Neuronal stem cell (in vitro differentiated cells): ENCODE measurements at regions not wholly inside any gene's neighbourhood (a gene's known extent, or its start where the extent isn't known, plus 50 kb on each side); places are given as distances from the start of the nearest gene placed in this dataset.
"Not testable (repeated sequence)": the region's sequence is repeated elsewhere in the genome, so short reads cannot be mapped to it uniquely, and the experiment has no call there.

Experiments used
- DNase-seq: peaks from one replicate; pipeline ENCODE4 v3.0.0-alpha.2; 2013; ENCODE audit warnings: low spot score
- H2AFZ ChIP-seq: one replicate; pipeline ENCODE4 v1.6.1; 2013; ENCODE audit warnings: mild to moderate bottlenecking, low read length, inconsistent platforms
- H2AK5ac ChIP-seq: 2 replicates; pipeline ENCODE4 v1.6.1; 2013; ENCODE audit warnings: low read depth, mild to moderate bottlenecking, inconsistent platforms, low read length, moderate library complexity, mixed read lengths
- H2BK120ac ChIP-seq: 2 replicates; pipeline ENCODE4 v1.6.1; 2013; ENCODE audit warnings: low read depth, mild to moderate bottlenecking, inconsistent platforms, low read length, moderate library complexity, mixed read lengths
- H2BK12ac ChIP-seq: one replicate; pipeline ENCODE4 v1.6.1; 2013; ENCODE audit warnings: low read length, inconsistent platforms
- H2BK15ac ChIP-seq: 2 replicates; pipeline ENCODE4 v1.6.1; 2013; ENCODE audit warnings: mild to moderate bottlenecking, low read length, inconsistent platforms, mixed read lengths
- H2BK5ac ChIP-seq: one replicate; pipeline ENCODE4 v1.6.1; 2013; ENCODE audit warnings: inconsistent platforms, mild to moderate bottlenecking, low read length, moderate library complexity
- H3K14ac ChIP-seq: one replicate; pipeline ENCODE4 v1.6.1; 2013; ENCODE audit warnings: low read length, inconsistent platforms
- H3K18ac ChIP-seq: 2 replicates; pipeline ENCODE4 v1.6.1; 2013; ENCODE audit warnings: low read length, inconsistent platforms
- H3K23ac ChIP-seq: 2 replicates; pipeline ENCODE4 v1.6.1; 2013; ENCODE audit warnings: low read depth, mild to moderate bottlenecking, mixed read lengths, low read length, inconsistent platforms; ENCODE audit not compliant: poor library complexity
- H3K27ac ChIP-seq: replicated peaks from 3 replicates; pipeline ENCODE4 v1.5.1; 2013; ENCODE audit warnings: low read length, inconsistent platforms
- H3K27me3 ChIP-seq, 3 experiments: 2 replicates each; pipeline ENCODE4 v1.6.1; 2013; ENCODE audit warnings: low read length in 3 of 3, mild to moderate bottlenecking in 2 of 3, inconsistent platforms in 1 of 3, low read depth in 1 of 3, mixed read lengths in 1 of 3, moderate library complexity in 1 of 3; ENCODE audit not compliant: control insufficient read depth in 3 of 3, insufficient read depth in 3 of 3
- H3K36me3 ChIP-seq, 2 donors: replicated peaks in 1 of 2; 2 replicates each; pipeline ENCODE4 v1.6.1; 2013; ENCODE audit warnings: low read length in 2 of 2; ENCODE audit not compliant: control insufficient read depth in 2 of 2, insufficient read depth in 2 of 2
- H3K4ac ChIP-seq: 2 replicates; pipeline ENCODE4 v1.6.1; 2013; ENCODE audit warnings: inconsistent platforms, mild to moderate bottlenecking, low read length, moderate library complexity
- H3K4me1 ChIP-seq, 2 donors: 1 replicate in 1 of 2; 2 replicates in 1 of 2; pipeline ENCODE4 v1.6.1; 2013; ENCODE audit warnings: low read length in 2 of 2, low read depth in 1 of 2; ENCODE audit not compliant: control insufficient read depth in 2 of 2, insufficient read depth in 1 of 2
- H3K4me2 ChIP-seq: one replicate; pipeline ENCODE4 v1.6.1; 2013; ENCODE audit warnings: mild to moderate bottlenecking, low read length, inconsistent platforms; ENCODE audit not compliant: insufficient read depth, poor library complexity, severe bottlenecking
- H3K4me3 ChIP-seq, 2 donors: 2 replicates each; pipeline ENCODE4 v1.5.1; 2013; ENCODE audit warnings: low read length in 2 of 2, mild to moderate bottlenecking in 2 of 2, inconsistent platforms in 1 of 2, moderate library complexity in 1 of 2
- H3K79me1 ChIP-seq: one replicate; pipeline ENCODE4 v1.6.1; 2013; ENCODE audit warnings: low read depth, mild to moderate bottlenecking, inconsistent platforms, low read length, moderate library complexity
- H3K9ac ChIP-seq: one replicate; pipeline ENCODE4 v1.6.1; 2013; ENCODE audit warnings: mild to moderate bottlenecking, low read depth, low read length, inconsistent platforms; ENCODE audit not compliant: poor library complexity
- H3K9me3 ChIP-seq, 2 donors: replicated peaks in 1 of 2; 2 replicates each; pipeline versions ENCODE3 to v1.6.1; 2013; ENCODE audit warnings: low read length in 2 of 2, mild to moderate bottlenecking in 2 of 2, inconsistent platforms in 1 of 2, low read depth in 1 of 2, mixed read lengths in 1 of 2, moderate library complexity in 1 of 2; ENCODE audit not compliant: control insufficient read depth in 2 of 2, insufficient read depth in 1 of 2
- H4K8ac ChIP-seq: one replicate; pipeline ENCODE4 v1.6.1; 2013; ENCODE audit warnings: low read depth, mild to moderate bottlenecking, inconsistent platforms, low read length, moderate library complexity
- H4K91ac ChIP-seq: one replicate; pipeline ENCODE4 v1.6.1; 2013; ENCODE audit warnings: low read length, low read depth, mild to moderate bottlenecking, inconsistent platforms; ENCODE audit not compliant: poor library complexity
- WGBS, 2 donors: extraction: QIAGEN DNeasy Blood & Tissue Kit; methylation state at CpG; one replicate each; pipeline ENCODE4 v1.1.7; 2013; ENCODE audit warnings: missing lambda C conversion rate in 2 of 2, mixed read lengths in 1 of 2; ENCODE audit not compliant: insufficient read length in 2 of 2, insufficient replicate concordance in 1 of 2; ENCODE audit errors: extremely low coverage in 2 of 2; 5-methylcytosine and 5-hydroxymethylcytosine counted together

- Histone ChIP-seq H2BK5ac (no peak overlapping the region), H3K14ac (no peak overlapping the region), H3K23ac (no peak overlapping the region), H3K4ac (no peak overlapping the region), H3K36me3 (no peaks in the 10 kb centered on the region), H3K9me3 (peaks cover 0 to 1% of the 10 kb centered on the region in 2 donors), H3K18ac (no peak overlapping the region), H3K27me3 (no peaks in the 10 kb centered on the region), H3K79me1 (no peaks in the 10 kb centered on the region), H3K4me2 (no peak overlapping the region), H2AK5ac (no peak overlapping the region), H3K4me3 (no peak overlapping the region), H3K9ac (no peak overlapping the region), H3K4me1 (no peaks in the 10 kb centered on the region), H3K27ac (no peak overlapping the region), H2AFZ (no peak overlapping the region), H2BK15ac (no peak overlapping the region), H2BK12ac (no peak overlapping the region), H4K8ac (no peak overlapping the region), H2BK120ac (no peak overlapping the region), H4K91ac (no peak overlapping the region)
- no CpG with 5 or more reads among the region's 2 CpGs for WGBS, 2 donors
- no peak for DNase-seq
Measured at GRCh38 chr13:86608701-86609100, 809.5 kb upstream of the SLITRK6 start.

GRCh38 chr13:86633346-86633745 is 834.1 kb upstream of the SLITRK6 start:
- Histone ChIP-seq H3K4ac (no peak overlapping the region), H3K14ac (no peak overlapping the region), H3K4me1 (no peaks in the 10 kb centered on the region), H2BK120ac (no peak overlapping the region), H3K79me1 (no peaks in the 10 kb centered on the region), H3K36me3 (no peaks in the 10 kb centered on the region), H3K4me3 (no peak overlapping the region), H3K27me3 (no peaks in the 10 kb centered on the region), H3K23ac (no peak overlapping the region), H2AFZ (no peak overlapping the region), H3K18ac (no peak overlapping the region), H2AK5ac (no peak overlapping the region), H2BK15ac (no peak overlapping the region), H4K91ac (no peak overlapping the region), H4K8ac (no peak overlapping the region), H3K9me3 (no peaks in the 10 kb centered on the region), H2BK5ac (no peak overlapping the region), H3K9ac (no peak overlapping the region), H3K27ac (no peak overlapping the region), H2BK12ac (no peak overlapping the region), H3K4me2 (no peak overlapping the region)
- WGBS, 2 donors: no CpG with 5 or more reads among the region's 3 CpGs
- no peak for DNase-seq

- H3K23ac ChIP-seq, H3K27ac ChIP-seq, H3K79me1 ChIP-seq, H3K18ac ChIP-seq, H3K9ac ChIP-seq, H3K14ac ChIP-seq, H4K91ac ChIP-seq, H3K4me3 ChIP-seq, H3K4me2 ChIP-seq, H4K8ac ChIP-seq, DNase-seq, H2BK120ac ChIP-seq, H3K36me3 ChIP-seq, H2BK12ac ChIP-seq, H3K4ac ChIP-seq, H2BK5ac ChIP-seq, H3K9me3 ChIP-seq, H3K4me1 ChIP-seq, H2BK15ac ChIP-seq, H3K27me3 ChIP-seq, H2AK5ac ChIP-seq: not testable (repeated sequence)
- WGBS, 2 donors: no CpG with 5 or more reads among the region's 5 CpGs
- H2AFZ ChIP-seq: peak overlapping the region; percentile 59
Measured at GRCh38 chr13:86651171-86651570, 852.0 kb upstream of the SLITRK6 start.

- Histone ChIP-seq H2BK120ac (no peak overlapping the region), H3K23ac (no peak overlapping the region), H4K8ac (no peak overlapping the region), H3K4me2 (no peak overlapping the region), H2BK15ac (no peak overlapping the region), H3K36me3 (no peaks in the 10 kb centered on the region), H3K79me1 (no peaks in the 10 kb centered on the region), H2AK5ac (no peak overlapping the region), H3K9me3 (no peaks in the 10 kb centered on the region), H3K27ac (no peak overlapping the region), H3K4me3 (no peak overlapping the region), H3K4ac (no peak overlapping the region), H3K27me3 (no peaks in the 10 kb centered on the region), H2BK12ac (no peak overlapping the region), H2BK5ac (no peak overlapping the region), H3K18ac (no peak overlapping the region), H3K14ac (no peak overlapping the region), H2AFZ (no peak overlapping the region), H4K91ac (no peak overlapping the region), H3K9ac (no peak overlapping the region), H3K4me1 (no peaks in the 10 kb centered on the region)
- DNase-seq: no peak
Measured at GRCh38 chr13:86653009-86653408, 853.8 kb upstream of the SLITRK6 start.
